Uterus (tissue), 3 donors: ENCODE measurements at regions not wholly inside any gene's neighbourhood (a gene's known extent, or its start where the extent isn't known, plus 50 kb on each side); places are given as distances from the start of the nearest gene placed in this dataset.

ENCODE experiments used
- DNase-seq, 2 donors: peaks; one replicate each; pipeline ENCODE4 v3.0.0-alpha.2; 2019 to 2020
- H3K27ac ChIP-seq, 2 donors: fragments of 200-600 bp; sonication (generic); 1 replicate in 1 of 2; 2 replicates in 1 of 2; pipeline ENCODE4 v1.5.1; 2016 to 2018
- H3K27me3 ChIP-seq, 2 donors: fragments of 200-600 bp; sonication (generic); one replicate each; pipeline ENCODE4 v1.5.1; 2018 to 2019; ENCODE audit warnings: control low read depth in 1 of 2
- H3K36me3 ChIP-seq, 2 donors: fragments of 200-600 bp; sonication (generic); one replicate each; pipeline ENCODE4 v1.5.1; 2019; ENCODE audit warnings: control low read depth in 1 of 2
- H3K4me1 ChIP-seq, 2 donors: fragments of 200-600 bp; sonication (generic); one replicate each; pipeline ENCODE4 v1.5.1; 2018 to 2019; ENCODE audit warnings: control low read depth in 1 of 2
- H3K4me3 ChIP-seq, 2 donors: fragments of 200-600 bp; sonication (generic); 1 replicate in 1 of 2; 2 replicates in 1 of 2; pipeline ENCODE4 v1.5.1; 2018 to 2019; ENCODE audit warnings: mild to moderate bottlenecking in 1 of 2
- H3K9me3 ChIP-seq, 2 donors: fragments of 200-600 bp; sonication (generic); one replicate each; pipeline ENCODE4 v1.5.1; 2019; ENCODE audit warnings: control low read depth in 1 of 2
- POLR2A ChIP-seq, 2 donors: fragments of 450-650 bp; IDR thresholded peaks; one replicate each; pipeline ENCODE4 v1.6.1; 2016; ENCODE audit warnings: antibody characterized with exemption in 2 of 2, mild to moderate bottlenecking in 1 of 2, moderate library complexity in 1 of 2
- intact Hi-C: fragments of 100-400 bp; cut with DNase I; formaldehyde crosslinking; loops from one replicate; pipeline ENCODE4 v1.15.1; 2023; ENCODE audit warnings: low total_unique reads
- TF ChIP-seq, protein P1 (sequence below), 4 experiments: fragments of 200-600 bp in 2 of 4; fragments of 450-650 bp in 2 of 4; sonication (generic) in 2 of 4; IDR thresholded peaks; one replicate each; pipeline ENCODE4 v1.5.1; 2016 to 2019; ENCODE audit warnings: antibody characterized with exemption in 4 of 4, mild to moderate bottlenecking in 2 of 4, moderate library complexity in 1 of 4
- donor health status: DM: yes; HTN: yes; CAD: no.

GRCh38 chr6:163655217-163656121, 241.0 kb downstream of the QKI start:
- no peak for DNase-seq
- intact Hi-C loops, result no loop called here

GRCh38 chr6:163651915-163652668, 237.6 kb downstream of the QKI start:
- Histone ChIP-seq H3K27ac (no peak overlapping the region), H3K36me3 (no peaks in the 10 kb centered on the region)

More at GRCh38 chr6:163655217-163656121, 241.0 kb downstream of the QKI start:
- Histone ChIP-seq H3K4me1 (no peaks in the 10 kb centered on the region), H3K36me3 (no peaks in the 10 kb centered on the region), H3K27me3 (no peaks in the 10 kb centered on the region), H3K4me3 (no peak overlapping the region), H3K27ac (no peak overlapping the region), H3K9me3 (no peaks in the 10 kb centered on the region)
- no peak for TF ChIP-seq POLR2A (IDR thresholded peaks at IDR 0.05)
- TF ChIP-seq, protein P1, sequence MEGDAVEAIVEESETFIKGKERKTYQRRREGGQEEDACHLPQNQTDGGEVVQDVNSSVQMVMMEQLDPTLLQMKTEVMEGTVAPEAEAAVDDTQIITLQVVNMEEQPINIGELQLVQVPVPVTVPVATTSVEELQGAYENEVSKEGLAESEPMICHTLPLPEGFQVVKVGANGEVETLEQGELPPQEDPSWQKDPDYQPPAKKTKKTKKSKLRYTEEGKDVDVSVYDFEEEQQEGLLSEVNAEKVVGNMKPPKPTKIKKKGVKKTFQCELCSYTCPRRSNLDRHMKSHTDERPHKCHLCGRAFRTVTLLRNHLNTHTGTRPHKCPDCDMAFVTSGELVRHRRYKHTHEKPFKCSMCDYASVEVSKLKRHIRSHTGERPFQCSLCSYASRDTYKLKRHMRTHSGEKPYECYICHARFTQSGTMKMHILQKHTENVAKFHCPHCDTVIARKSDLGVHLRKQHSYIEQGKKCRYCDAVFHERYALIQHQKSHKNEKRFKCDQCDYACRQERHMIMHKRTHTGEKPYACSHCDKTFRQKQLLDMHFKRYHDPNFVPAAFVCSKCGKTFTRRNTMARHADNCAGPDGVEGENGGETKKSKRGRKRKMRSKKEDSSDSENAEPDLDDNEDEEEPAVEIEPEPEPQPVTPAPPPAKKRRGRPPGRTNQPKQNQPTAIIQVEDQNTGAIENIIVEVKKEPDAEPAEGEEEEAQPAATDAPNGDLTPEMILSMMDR (IDR thresholded peaks at IDR 0.05), result no peak

DNA sequence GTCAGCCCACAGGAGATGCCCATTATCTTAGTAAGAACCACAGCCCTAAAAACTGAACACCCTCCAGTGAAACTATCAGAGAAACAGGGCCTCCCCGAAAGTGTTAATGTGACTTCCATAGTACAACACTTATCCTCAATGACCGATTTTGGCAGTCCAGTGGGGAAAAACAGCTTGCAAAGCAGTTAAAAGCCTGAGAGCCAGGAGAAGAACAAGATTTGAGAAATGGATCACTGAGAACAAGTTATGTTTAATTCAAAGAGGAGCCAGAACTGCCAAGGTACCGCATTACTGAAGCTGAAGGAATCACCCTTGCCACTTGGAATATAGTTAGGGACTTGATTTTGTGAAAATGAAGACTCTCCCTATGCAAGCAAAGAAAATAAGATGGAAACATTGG, 236.9 kb downstream of the QKI start:
- TF ChIP-seq, protein P1 (IDR thresholded peaks at IDR 0.05), result no peak
- TF ChIP-seq POLR2A (IDR thresholded peaks at IDR 0.05), result no peak
- no peaks in the 10 kb centered on the region for H3K36me3 ChIP-seq
- no peak for DNase-seq

More at GRCh38 chr6:163651915-163652668, 237.6 kb downstream of the QKI start:
- no peak for DNase-seq
- H3K27me3 ChIP-seq, result no peaks in the 10 kb centered on the region
- H3K9me3 ChIP-seq, result no peaks in the 10 kb centered on the region
- TF ChIP-seq, protein P1 (IDR thresholded peaks at IDR 0.05), result no peak
- TF ChIP-seq POLR2A (IDR thresholded peaks at IDR 0.05), result no peak
- no peak overlapping the region for H3K4me3 ChIP-seq
- no peaks in the 10 kb centered on the region for H3K4me1 ChIP-seq
- intact Hi-C loops, result no loop called here

DNA sequence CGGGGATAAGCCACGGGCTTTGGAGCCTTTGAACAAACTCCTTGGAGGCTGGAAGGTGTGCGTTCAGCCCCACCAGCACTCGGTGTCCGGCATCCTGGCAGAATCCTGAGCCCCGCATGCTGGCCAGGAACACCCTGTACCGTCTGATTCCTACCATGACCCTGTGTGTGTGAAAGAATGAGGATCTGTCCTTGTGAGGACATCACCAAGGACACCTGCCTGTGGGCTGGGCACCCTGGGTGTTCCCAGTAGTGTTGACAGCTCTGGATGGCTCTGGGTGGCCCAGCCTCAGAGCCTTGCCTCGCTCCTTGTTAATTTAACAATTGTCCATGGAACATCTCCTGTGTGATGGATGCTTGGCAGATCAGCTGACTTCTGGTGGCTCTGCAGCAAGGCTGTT, 234.3 kb downstream of the QKI start:
- no peak for DNase-seq
- Histone ChIP-seq H3K27ac (no peak overlapping the region), H3K27me3 (no peaks in the 10 kb centered on the region), H3K36me3 (no peaks in the 10 kb centered on the region), H3K9me3 (no peaks in the 10 kb centered on the region), H3K4me3 (no peak overlapping the region), H3K4me1 (no peaks in the 10 kb centered on the region)
- intact Hi-C loops, result no loop called here
- TF ChIP-seq, protein P1 (IDR thresholded peaks at IDR 0.05), result no peak
- TF ChIP-seq POLR2A (IDR thresholded peaks at IDR 0.05), result no peak

More for the DNA sequence above, 236.9 kb downstream of the QKI start:
- no peak overlapping the region for H3K27ac ChIP-seq
- no peak overlapping the region for H3K4me3 ChIP-seq
- no peaks in the 10 kb centered on the region for H3K27me3 ChIP-seq
- intact Hi-C loops, result no loop called here
- no peaks in the 10 kb centered on the region for H3K9me3 ChIP-seq
- H3K4me1 ChIP-seq, result no peaks in the 10 kb centered on the region

GRCh38 chr6:163647624-163648023, 233.1 kb downstream of the QKI start:
- H3K27me3 ChIP-seq, result no peaks in the 10 kb centered on the region

More at GRCh38 chr6:163647624-163648023, 233.1 kb downstream of the QKI start:
- H3K4me1 ChIP-seq, result no peaks in the 10 kb centered on the region
- DNase-seq, result no peak
- TF ChIP-seq, protein P1 (IDR thresholded peaks at IDR 0.05), result no peak
- TF ChIP-seq POLR2A (IDR thresholded peaks at IDR 0.05), result no peak
- H3K9me3 ChIP-seq, result no peaks in the 10 kb centered on the region
- H3K4me3 ChIP-seq, result no peak overlapping the region
- intact Hi-C loops, result no loop called here
- no peak overlapping the region for H3K27ac ChIP-seq
- no peaks in the 10 kb centered on the region for H3K36me3 ChIP-seq
